WERI-Rb-1 (cell line): ENCODE measurements at regions not wholly inside any gene's neighbourhood (a gene's known extent, or its start where the extent isn't known, plus 50 kb on each side); places are given as distances from the start of the nearest gene placed in this dataset.

ENCODE experiments used
- DNase-seq: peaks from one replicate; pipeline ENCODE4 v3.0.0-alpha.2; 2020
- H3K27ac ChIP-seq: fragments of 250-450 bp; sonication (Bioruptor Pico); 2 replicates; pipeline ENCODE4 v1.5.1; 2020; ENCODE audit warnings: mild to moderate bottlenecking, moderate library complexity
- H3K27me3 ChIP-seq: fragments of 250-450 bp; sonication (Bioruptor Pico); 2 replicates; pipeline ENCODE4 v1.5.1; 2021; ENCODE audit warnings: mild to moderate bottlenecking, low read depth, moderate library complexity; ENCODE audit not compliant: insufficient read depth, severe bottlenecking
- H3K36me3 ChIP-seq: fragments of 250-450 bp; sonication (Bioruptor Pico); 2 replicates; pipeline ENCODE4 v1.5.1; 2020; ENCODE audit warnings: mild to moderate bottlenecking, moderate library complexity
- H3K4me3 ChIP-seq: 2 replicates; pipeline ENCODE4 v1.5.1; 2011; ENCODE audit warnings: low read depth, mild to moderate bottlenecking, control low read depth, low read length
- H3K9me3 ChIP-seq: fragments of 250-450 bp; sonication (Bioruptor Pico); 2 replicates; pipeline ENCODE4 v1.5.1; 2021; ENCODE audit warnings: mild to moderate bottlenecking, moderate library complexity; ENCODE audit not compliant: severe bottlenecking
- CTCF ChIP-seq: IDR thresholded peaks from 2 replicates; pipeline ENCODE4 v1.5.1; 2011; ENCODE audit warnings: low read depth, mild to moderate bottlenecking, control low read depth, inconsistent platforms, low read length

- H3K4me3 ChIP-seq = no peak overlapping the region
- H3K27me3 ChIP-seq = no peaks in the 10 kb centered on the region
- no peak for DNase-seq
- H3K36me3 ChIP-seq = no peaks in the 10 kb centered on the region
- TF ChIP-seq CTCF = no peak
- no peaks in the 10 kb centered on the region for H3K9me3 ChIP-seq
- no peak overlapping the region for H3K27ac ChIP-seq
Measured at GRCh38 chr18:39699340-39699964, 2133.9 kb upstream of the CELF4 start.

- H3K4me3 ChIP-seq = no peak overlapping the region
- H3K27ac ChIP-seq = no peak overlapping the region
- TF ChIP-seq CTCF = no peak
- H3K36me3 ChIP-seq = no peaks in the 10 kb centered on the region
- no peaks in the 10 kb centered on the region for H3K27me3 ChIP-seq
- no peaks in the 10 kb centered on the region for H3K9me3 ChIP-seq
- DNase-seq = no peak
Measured at GRCh38 chr18:39698436-39698835, 2132.8 kb upstream of the CELF4 start.

GRCh38 chr18:39693359-39693758 is 2127.8 kb upstream of the CELF4 start:
- no peak for TF ChIP-seq CTCF
- Histone ChIP-seq H3K27ac (no peak overlapping the region), H3K4me3 (no peak overlapping the region), H3K9me3 (no peaks in the 10 kb centered on the region), H3K36me3 (no peaks in the 10 kb centered on the region), H3K27me3 (no peaks in the 10 kb centered on the region)
- DNase-seq = no peak

- no peak for DNase-seq
- Histone ChIP-seq H3K4me3 (no peak overlapping the region), H3K27ac (no peak overlapping the region), H3K9me3 (no peaks in the 10 kb centered on the region), H3K36me3 (no peaks in the 10 kb centered on the region), H3K27me3 (no peaks in the 10 kb centered on the region)
- no peak for TF ChIP-seq CTCF
Measured at GRCh38 chr18:39692367-39693015, 2126.9 kb upstream of the CELF4 start.

- Histone ChIP-seq H3K27ac (no peak overlapping the region), H3K9me3 (no peaks in the 10 kb centered on the region), H3K4me3 (no peak overlapping the region), H3K36me3 (no peaks in the 10 kb centered on the region), H3K27me3 (no peaks in the 10 kb centered on the region)
- DNase-seq = no peak
- no peak for TF ChIP-seq CTCF
Measured at GRCh38 chr18:39685303-39685902, 2119.8 kb upstream of the CELF4 start.
